CD4-positive, alpha-beta T cell treated with Interleukin-10 for 1 hour (primary cell): ENCODE measurements at regions not wholly inside any gene's neighbourhood (a gene's known extent, or its start where the extent isn't known, plus 50 kb on each side); places are given as distances from the start of the nearest gene placed in this dataset.
"Not testable (repeated sequence)": the region's sequence is repeated elsewhere in the genome, so short reads cannot be mapped to it uniquely, and the experiment has no call there.

ENCODE experiments used
- DNase-seq: peaks from one replicate; pipeline ENCODE4 v3.0.0-alpha.2; 2020

DNA sequence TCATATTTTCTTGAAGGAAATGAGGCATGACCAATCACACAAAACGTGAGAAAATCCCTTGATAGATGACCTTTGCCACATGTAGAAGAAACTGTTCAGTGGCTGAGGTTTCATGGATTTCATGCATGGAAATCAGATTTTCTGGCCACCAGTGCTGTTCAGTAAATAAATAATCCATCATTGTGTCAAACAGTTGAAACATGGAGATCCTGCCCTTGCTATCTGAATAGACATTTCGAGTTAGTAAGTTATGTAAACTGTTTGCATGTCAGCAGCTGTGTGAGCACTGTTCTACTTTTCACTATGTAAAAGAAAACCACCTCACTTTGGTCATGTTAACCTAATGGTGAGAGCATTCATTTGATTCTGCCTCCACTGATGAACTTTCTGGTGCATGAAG, 793.9 kb upstream of the EPHA7 start:
- no peak for DNase-seq

GRCh38 chr6:94196891-94197290, 777.5 kb upstream of the EPHA7 start:
- DNase-seq, result no peak

- no peak for DNase-seq
Observed at GRCh38 chr6:94190030-94190429, 770.7 kb upstream of the EPHA7 start.

GRCh38 chr6:94184666-94185464, 765.5 kb upstream of the EPHA7 start:
- DNase-seq, result no peak

GRCh38 chr6:94177429-94177828, 758.1 kb upstream of the EPHA7 start:
- DNase-seq, result no peak

DNA sequence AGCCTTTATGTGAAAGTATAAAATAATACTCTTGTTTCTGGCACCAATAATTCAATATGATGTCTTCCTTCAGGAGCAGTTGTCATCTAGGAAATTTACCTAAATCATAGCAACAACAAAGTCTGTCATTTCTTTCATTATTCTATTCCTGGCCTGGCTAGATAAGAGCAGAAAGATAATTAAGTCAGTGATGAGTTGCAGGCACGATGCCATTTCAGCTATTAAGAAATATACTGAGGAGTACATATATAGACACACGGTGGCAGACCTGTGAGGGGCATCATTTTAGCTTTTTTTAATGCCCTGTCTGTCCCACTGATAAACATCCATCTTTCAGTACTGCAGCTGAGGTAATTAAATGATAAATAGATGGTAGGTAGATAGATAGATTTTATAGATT, 756.1 kb upstream of the EPHA7 start:
- DNase-seq, result no peak

DNA sequence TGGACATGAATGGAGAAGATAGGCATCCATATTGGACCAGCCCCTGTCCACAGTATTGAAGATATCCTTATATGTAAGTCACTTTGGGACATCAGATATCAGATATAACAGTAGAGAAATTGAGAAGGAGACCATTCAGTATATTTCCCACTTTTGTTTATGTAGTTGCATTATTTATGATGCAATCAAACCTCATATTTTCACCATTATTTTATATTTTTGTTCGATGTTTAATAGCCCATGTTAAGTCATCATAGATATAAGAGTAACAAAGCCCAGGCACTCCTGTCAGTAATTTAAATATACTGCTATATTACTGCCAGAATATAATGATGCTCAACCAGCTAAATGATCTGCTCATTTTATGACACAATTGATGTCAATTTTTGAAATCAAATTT, 744.5 kb upstream of the EPHA7 start:
- DNase-seq, result no peak

- DNase-seq, result no peak
Observed at GRCh38 chr6:94150886-94151285, 731.5 kb upstream of the EPHA7 start.

- no peak for DNase-seq
Observed at GRCh38 chr6:94144807-94145206, 725.4 kb upstream of the EPHA7 start.

DNA sequence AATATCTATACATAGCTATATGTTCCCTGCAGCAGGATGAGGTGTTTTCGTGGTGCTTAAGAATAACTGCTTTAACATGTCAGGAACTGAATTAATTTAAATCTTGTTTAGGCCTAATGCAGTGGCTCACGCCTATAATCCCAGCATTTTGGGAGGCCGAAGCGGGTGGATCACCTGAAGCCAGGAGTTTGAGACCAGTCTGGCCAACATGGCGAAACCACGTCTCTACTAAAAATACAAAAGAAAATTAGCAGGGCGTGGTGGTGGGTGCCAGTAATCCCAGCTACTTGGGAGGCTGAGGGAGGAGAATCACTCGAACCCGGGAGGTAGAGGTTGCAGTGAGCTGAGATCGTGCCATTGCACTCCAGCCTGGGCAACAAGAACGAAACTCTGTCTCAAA, 717.8 kb upstream of the EPHA7 start:
- DNase-seq, result not testable (repeated sequence)

GRCh38 chr6:94133106-94133505, 713.7 kb upstream of the EPHA7 start:
- DNase-seq, result no peak

- no peak for DNase-seq
Observed at GRCh38 chr6:94131271-94131670, 711.9 kb upstream of the EPHA7 start.

GRCh38 chr6:94130478-94130877, 711.1 kb upstream of the EPHA7 start:
- no peak for DNase-seq

DNA sequence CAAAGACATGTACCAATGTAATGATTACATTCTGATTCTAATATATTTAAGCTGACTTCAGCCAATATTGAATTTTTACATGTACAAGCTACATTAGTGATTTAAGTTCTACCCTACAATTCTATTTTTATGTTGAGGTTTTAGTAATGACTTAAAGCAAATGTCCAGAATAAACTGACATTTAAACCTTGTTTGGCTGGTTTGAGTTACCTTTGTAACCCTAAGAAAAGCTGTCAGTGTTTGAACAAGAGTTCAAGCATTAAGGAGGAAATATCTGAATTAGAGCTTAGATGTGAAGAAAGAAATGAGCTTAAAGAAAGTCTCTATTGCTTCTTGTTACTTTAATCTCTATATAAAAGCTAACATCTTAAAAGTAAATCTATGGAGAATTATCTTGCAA, 710.6 kb upstream of the EPHA7 start:
- DNase-seq, result no peak

GRCh38 chr6:94127716-94128115, 708.4 kb upstream of the EPHA7 start:
- no peak for DNase-seq

GRCh38 chr6:94124333-94124732, 705.0 kb upstream of the EPHA7 start:
- DNase-seq, result no peak

- DNase-seq, result no peak
Observed at GRCh38 chr6:94121094-94121493, 701.7 kb upstream of the EPHA7 start.

GRCh38 chr6:94099072-94099471, 679.7 kb upstream of the EPHA7 start:
- DNase-seq, result no peak

- no peak for DNase-seq
Observed at GRCh38 chr6:94095961-94096360, 676.6 kb upstream of the EPHA7 start.

- DNase-seq, result no peak
Observed at GRCh38 chr6:94089941-94090340, 670.6 kb upstream of the EPHA7 start.

DNA sequence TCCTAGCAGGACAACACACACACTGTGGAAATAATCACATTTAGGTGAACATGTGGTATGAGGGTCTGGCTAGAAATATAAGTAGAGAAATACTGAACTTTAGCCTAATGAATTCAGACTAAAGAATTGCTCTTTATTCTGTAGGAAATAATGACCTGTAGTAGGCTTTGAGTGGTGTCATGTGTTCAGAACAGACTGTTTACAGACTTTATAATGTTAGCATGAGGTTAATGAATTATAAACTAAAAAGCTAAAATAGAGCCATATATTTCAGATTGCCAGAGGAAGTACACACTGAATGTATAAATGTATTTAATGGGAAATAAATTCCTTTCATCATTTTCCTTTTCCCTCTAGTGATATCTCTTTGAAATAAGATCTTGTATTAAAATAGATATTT, 669.5 kb upstream of the EPHA7 start:
- DNase-seq, result no peak

DNA sequence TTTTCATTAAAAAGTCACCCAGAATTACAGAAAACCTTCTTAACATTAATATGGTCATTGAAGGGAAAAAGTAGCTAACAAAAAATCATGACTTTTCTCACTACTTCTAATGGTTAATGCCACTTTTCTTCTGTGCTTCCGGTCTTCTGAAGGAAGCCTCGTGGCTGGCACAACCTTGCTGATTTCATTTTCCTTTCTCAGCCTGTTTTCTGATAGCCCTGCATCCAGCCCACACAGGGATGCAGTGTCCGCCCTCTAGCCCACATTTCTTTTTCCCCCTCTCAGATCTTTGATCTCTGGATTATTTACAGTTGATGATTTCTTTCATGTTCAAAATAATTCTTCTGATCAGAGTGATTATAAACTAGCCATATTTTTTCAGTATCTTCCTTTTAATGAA, 655.4 kb upstream of the EPHA7 start:
- DNase-seq, result no peak

GRCh38 chr6:94071835-94072234, 652.5 kb upstream of the EPHA7 start:
- no peak for DNase-seq

DNA sequence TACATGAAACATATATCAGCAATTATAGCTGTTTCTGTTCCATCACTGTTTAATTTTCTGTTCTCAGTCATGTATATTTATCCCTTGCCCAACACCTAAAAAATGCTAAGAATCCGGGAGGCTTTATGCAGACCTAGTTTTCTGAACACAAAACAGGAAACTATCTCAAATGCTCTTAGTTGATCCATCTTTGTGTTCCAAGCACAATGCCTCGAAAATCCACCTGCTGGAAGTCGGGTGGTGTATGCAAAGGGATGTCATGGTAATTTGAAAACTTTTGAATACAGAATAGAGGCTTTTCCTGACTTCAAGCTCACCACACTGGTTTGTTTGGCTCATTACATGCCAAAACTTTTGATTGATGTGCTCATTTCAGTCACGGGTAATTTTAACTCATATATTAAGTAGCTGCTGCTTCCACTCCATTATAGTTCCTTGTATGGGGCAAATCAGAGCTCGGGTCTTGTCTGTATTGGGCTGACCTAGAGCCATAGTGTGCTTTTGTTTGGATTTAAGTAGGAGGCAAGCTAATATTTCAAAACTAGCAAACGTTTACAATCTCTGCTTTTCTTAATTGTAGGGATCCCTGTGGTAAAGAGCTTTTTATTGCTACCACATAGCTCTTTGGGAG, 646.5 kb upstream of the EPHA7 start:
- DNase-seq, result no peak

GRCh38 chr6:94052749-94053148, 633.4 kb upstream of the EPHA7 start:
- DNase-seq, result no peak
